GF-D8 (cell line): ENCODE measurements at regions not wholly inside any gene's neighbourhood (a gene's known extent, or its start where the extent isn't known, plus 50 kb on each side); places are given as distances from the start of the nearest gene placed in this dataset.
"Not testable (repeated sequence)": the region's sequence is repeated elsewhere in the genome, so short reads cannot be mapped to it uniquely, and the experiment has no call there.

Source experiments
- DNase-seq: peaks from one replicate; lab custom pipeline; 2025; lab: John Stamatoyannopoulos, UW

DNA sequence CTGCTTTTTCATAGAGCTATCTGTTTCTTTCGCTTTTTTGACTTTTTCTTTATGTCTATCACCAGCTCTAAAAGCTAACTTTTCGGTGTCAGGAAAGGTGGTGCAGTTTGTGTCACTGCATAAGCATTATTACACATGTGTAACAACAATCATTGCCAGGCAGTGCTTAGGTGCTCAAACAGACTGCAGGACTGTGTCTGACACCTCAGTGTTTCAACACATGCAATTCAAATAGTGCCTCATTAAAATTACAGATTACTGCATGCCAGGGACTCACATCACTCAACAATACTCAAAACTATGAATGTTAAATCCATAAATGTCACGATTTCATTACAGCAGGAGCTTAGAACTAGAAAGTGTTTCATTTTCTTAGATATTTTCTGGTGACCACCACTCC, 265.3 kb upstream of the SMIM30 start:
- no peak for DNase-seq

DNA sequence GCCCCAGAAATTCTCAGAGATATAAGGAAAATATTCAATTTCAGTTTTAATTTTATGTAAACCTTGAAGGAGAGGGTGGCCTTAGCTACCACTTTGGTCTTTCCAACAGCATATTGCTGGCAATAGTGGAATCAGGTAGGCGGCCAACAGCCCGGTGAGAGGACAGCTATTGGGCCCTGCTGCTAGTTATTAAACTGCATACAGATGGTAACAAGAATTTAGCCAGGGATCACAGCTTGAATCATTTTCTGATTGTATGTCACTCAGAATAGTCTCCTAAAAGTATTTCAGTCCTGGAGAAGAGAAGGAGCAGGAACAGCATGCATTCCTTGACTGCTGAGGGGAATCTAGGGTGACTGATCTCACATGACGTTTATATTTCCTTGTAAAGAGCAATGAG, 261.4 kb upstream of the SMIM30 start:
- no peak for DNase-seq

DNA sequence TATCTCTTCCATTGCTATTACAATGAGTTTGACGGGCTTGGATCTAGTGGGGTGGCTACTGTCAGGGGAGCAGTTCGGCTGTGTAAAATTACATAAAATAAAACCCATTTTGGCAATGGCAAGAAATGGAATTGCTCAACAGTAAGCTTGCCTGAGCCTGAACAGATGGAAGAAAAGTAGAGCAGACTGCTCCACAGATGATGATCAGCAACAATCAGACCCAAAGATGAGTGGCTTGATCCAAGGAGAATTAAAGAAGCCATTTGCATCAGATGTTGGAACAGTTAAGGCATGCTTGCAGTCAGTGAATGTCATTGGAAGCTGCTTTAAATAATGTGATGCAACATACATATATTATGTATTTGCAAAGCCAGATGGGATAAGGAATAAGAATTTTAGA, 256.6 kb upstream of the SMIM30 start:
- no peak for DNase-seq

DNA sequence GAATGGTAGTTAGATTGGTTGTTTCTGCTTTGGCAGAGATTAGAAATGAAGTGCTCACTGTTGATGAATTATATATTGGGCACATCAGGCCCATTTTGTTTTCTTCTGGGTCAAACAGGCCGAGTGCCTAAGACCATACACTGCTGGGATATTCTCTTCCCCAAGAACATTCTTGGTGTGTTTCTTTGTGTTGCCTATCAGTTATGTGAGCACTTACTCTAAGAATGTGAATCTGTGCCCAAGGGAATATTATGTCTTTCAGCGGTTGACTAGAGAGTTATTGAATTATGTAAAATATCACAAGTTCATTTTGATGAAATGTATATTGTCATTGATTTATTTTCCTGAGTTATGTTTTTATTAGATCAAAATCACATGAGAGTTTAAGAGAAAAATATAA, 255.5 kb upstream of the SMIM30 start:
- no peak for DNase-seq

DNA sequence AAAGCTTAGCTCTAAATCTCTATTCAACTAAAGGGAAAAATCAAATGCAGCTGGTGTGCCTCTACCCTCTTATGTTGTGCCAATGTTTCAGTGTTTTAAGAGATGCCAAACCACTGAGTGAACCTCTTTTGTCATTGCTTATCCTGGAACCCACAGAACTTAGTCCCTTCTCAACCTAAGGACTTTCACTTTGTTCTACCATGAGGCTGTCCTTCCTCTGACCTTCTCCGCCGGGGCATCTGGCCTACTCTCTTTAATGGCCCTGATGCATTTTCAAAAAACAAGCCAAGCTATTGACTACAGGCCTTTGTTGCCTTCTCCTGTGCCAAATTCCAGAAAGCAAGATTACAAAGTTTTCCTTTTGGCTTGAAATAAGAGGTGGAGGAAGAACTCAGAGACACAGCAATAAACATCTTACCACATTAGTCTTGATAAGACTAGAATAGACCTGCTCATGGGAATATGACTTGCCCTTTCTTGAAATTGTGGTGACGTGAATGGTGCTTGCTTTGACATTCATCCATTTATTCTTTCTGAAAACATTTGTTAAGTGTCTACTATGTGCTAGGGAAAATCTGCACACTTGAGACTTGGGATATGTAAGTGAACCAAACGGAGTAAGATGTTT, 253.2 kb upstream of the SMIM30 start:
- DNase-seq: no peak

DNA sequence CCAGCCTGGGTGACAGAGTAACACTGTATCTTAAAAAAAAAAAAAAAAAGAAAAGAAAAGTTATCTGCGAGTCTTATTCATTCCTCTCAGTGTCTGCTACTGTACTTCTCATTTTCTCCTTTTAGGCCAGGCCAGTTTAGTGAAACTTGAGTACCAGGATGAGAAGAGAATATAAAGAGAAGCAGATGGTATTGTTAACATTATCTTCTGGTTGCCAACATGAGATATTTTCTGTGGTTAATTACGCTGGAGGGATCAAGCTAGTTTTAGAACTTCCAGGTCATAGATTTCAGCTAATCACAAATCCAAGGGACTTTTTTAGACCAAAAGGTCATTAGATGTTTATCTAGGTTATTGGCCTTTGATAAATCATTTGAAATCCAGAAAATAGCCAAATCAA, 252.6 kb upstream of the SMIM30 start:
- no peak for DNase-seq

DNA sequence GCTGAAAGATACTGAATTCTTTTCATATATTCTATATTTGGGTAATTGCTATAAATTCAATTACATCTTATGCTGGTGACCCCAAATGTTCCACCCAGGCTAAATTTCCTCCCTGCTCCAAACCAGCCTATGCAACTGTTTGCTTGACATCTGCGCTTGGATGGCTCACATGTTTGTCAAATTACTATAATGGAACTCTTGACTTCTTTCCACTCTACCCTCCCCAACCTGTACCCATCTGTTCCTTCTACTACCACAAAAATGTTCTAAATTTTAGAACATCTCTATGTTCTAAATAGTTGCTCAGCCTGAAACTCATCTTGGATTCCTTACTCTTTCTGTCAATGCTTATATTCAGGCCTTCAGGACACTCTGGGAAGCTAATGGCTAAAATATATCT, 249.9 kb upstream of the SMIM30 start:
- DNase-seq: no peak

DNA sequence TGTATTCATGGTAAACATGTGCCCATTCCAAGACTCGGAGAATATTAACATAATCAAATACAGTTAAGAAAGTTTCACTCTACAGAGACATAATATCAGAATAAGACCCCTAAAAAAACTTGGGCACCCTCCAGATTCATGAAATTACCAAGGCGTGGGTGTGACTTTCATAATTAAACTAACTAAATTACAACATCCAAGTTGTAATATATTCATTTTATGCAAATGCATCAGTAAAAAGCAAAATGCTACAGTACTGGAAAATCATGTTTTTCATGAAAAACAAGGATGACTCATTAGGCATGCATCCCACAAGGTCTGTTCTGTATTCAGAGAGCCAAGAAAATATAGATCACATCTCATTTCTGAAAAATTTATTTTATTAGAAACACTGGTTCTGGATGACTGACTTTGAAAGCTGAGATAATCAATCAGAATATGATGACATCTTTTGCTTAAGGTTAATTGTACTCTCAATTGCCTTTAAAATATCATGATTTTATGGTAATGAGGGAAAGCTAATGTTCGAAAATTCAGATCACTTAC, 248.8 kb upstream of the SMIM30 start:
- no peak for DNase-seq

DNA sequence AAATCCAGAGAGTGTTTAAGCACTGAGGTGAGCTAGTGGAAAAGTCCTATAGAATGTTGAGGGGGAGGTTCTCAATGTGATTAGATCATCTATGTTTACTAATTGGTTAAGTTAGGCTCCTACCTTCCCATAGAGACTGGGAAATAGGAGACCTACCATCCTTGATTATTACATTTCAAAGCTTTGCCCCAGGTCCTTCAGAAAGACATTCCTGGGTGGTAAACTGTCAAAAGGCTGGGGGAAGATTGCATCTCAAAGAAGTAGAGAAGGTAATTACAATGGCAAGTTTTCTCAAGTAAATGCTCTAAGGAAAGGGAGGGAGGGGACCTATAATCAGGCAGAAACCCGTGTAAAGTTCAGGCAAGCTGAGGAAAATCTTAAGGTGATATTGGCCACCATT, 247.8 kb upstream of the SMIM30 start:
- no peak for DNase-seq

DNA sequence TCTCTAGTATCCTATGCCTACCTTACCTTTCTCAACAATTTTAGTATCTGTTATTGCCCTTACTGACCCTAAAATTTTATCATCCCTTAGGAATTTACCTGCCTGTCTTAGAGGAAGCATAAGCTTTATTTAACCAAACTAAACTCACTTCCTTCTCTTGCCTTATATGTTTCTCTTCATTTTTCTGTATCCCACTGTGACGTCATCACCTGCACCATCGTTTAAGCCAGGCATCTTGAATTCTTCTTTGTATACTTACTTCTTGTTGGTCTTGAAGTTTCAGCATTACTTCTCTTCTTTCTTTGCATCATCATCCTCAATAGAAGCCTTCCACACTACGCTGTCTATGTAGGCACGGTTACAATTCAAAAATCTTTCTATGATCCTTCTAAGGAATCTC, 231.0 kb upstream of the SMIM30 start:
- no peak for DNase-seq

DNA sequence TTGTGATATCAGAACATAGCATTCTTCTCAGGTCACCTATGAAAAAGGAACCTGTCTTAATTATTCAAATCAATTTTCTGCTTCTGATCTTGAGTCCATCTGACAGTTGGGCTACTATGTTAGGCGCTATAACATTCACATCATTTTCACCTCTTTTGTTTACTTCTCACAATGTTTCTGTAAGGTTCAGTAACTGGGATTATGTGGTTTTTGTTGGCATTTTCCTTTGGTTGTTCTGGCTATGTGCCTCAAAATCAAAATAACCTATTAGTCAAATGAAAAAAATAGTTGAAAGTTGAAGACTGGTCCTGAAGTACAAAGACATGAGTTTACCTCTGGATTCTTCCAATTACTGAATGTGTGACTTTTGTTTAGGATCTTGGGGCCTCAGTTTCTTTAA, 221.3 kb upstream of the SMIM30 start:
- DNase-seq: no peak

DNA sequence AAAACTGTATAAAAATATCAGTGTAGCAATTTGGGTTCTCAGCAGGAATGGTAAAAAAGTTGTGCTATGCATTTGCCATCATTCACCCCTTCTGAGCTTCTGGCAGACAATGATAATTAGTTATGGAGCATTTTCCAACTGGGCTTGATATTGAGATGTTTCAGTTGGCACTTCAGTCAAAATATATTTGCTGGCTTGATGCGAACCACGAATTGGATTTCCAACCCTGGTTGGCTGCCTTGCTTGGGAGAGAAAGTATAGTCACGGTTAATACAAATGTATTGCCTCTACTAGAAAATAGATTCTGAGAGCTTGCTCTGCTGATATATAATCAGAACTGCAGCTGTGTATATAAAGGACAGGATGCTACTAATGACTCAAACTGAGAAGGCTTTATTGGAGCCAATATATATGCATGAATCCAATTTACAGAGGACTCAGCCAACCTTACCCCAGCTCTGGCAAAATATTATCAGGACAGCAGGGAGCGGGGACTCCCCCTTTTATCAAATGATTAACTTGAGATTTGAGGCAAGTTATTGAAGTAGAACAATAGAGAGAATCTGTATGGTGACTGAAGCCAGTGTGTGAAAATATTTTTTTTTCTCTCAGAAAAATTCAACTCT, 219.8 kb upstream of the SMIM30 start:
- no peak for DNase-seq

DNA sequence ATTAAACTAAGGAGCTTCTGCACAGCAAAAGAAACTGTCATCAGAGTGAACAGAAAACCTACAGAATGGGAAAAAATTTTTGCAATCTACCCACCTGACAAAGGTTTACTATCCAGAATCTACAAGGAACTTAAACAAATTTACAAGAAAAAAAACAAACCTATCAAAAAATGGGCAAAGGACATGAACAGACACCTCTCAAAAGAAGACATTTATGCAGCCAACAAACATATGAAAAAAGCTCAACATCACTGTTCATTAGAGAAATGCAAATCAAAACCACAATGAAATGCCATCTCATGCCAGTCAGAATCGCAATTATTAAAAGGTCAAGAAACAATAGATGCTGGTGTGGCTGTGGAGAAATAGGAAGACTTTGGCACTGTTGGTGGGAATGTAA, 218.5 kb upstream of the SMIM30 start:
- not testable (repeated sequence) for DNase-seq

DNA sequence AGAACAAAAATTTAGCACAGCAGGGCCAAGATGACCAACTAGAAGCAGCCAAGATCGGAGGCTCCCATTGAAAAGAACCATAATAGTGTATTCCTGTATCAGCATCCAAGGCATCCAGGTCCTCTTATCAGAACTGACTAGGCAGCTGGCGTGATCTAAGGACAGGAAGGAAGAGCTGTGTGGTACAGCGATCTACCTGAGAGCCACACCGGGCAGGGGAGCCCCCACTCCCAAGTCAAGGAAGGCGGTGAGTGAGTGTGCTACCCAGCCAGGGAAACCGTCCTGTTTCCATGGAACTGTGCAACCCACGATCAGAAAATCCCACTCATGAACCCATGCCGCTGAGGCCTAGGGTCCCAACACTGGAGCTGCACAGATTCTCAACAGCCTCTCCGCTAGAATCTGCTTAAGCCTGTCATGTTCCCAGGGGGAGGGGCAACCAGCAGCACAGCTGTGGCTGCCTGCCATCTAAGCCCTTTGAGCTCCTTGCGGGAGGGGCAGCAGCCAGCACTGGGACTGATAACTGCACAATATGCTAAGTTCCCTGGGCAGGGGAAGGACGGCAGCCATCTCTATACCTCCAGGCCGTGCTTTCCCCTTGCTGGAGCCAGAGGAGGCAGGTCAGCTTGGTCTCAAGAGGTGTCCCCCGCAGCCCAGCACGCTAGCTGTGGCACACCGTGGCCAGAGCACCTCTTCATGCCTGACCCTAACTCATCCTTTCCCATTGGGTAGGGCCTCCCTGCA, 213.0 kb upstream of the SMIM30 start:
- DNase-seq: no peak

DNA sequence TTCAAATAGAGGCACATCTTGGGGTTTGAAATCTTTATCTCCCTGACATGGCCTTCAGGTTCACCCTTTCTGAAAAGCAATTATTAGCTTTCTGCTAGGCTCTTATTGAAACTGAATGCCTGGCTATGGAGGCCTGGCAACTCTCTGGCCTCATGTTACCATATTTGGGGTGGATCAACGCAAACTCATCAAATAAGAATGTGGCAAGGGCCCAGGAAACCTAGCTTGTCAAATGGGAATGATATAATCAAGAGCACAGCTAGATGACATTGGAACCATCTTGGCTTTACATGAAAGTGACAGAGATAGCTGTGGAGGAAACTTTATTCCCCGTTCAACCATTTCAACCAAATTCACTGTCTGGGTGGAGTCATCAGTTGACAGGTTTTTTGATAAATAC, 202.8 kb upstream of the SMIM30 start:
- DNase-seq: no peak

DNA sequence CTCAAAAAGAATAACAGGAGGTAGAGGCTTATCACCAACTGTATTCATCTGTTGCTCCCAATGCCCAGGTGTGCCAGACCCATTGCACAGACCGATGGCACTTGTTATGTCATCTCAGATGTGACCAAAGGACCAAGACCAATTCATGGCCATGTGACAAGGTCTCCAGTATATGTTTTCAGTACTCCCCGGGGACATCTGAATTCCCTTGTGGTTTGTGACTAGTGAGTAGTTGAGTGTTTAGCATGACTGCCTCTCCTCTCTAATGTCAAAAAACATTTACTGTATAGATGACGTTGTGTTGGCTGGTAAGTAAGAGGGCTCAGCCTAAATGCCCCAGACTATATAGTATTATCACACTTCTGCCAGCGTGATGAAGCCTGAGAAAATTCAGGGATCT, 202.1 kb upstream of the SMIM30 start:
- no peak for DNase-seq

DNA sequence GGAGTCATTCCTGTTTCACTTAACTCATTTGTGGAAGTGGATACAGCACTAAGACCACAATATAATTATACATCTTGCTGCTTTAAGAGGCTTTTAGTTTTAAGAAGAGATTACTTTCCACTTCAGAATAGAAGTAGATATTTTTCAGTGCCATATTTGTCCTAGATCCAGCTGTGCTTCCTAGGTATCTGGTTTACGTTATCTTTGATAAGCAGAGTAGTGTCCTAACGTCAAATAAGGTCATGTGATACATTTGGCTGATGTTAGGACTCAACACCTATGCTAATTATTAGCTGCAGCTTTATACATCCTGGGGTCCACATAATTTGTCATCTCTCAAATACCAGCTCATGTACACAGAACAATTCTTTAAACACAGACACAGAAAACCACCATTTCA, 196.2 kb upstream of the SMIM30 start:
- DNase-seq: no peak

DNA sequence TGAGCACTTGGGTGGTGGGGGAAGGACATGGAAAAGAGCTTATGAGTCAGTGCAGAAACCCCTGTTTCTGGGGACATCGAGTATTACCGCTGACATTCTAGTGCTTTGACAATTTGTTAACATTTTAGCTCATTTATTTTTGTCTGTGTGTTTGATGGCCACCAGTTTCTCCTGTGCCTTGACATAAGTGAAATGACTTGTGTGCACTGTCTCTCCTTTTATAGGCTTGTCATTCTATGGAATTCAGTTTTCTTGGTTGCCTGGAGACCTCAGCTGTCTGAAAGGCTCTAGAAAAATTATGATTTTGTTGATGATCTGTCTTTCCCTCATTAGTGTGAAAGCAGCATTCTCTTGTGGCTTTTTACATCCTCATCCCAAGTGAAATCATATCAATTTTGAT, 190.0 kb upstream of the SMIM30 start:
- no peak for DNase-seq

DNA sequence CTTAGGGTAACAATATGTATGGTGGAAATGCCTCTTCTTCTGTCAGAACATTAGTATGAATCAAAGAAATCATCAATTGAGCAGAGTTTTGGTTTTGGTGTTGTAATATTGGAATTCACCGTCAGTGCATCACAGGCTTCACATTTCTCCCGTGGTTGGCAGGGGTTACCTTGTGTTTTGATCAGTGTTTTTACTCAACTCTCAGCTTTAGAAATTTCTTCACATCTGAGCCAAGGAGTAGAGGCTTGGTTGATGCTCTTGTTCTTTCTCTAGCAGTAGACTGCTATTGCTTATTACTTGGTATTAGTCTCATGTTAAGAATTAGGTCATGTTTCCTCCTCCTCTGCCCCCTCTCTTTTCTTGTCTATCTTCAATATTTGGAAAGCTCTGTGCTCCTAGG, 188.8 kb upstream of the SMIM30 start:
- no peak for DNase-seq

DNA sequence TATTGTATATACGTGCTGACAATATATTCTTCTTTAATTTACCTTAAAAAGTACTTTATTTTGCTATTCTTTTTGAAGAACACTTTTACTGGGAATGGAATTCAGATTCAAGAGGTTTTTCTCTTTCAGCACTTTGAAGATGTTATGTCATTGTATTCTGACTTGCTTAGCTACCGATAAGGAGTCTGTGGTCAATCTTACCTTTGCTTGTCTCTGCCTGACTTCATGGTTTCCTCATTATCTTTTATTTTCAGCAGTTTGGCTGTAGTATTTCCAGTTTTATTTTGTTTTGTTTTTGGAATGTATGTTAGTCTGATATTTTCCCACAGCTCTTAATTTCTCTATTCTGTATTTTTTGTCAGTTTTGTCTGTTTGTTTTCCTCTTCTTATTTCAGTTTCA, 187.9 kb upstream of the SMIM30 start:
- no peak for DNase-seq

DNA sequence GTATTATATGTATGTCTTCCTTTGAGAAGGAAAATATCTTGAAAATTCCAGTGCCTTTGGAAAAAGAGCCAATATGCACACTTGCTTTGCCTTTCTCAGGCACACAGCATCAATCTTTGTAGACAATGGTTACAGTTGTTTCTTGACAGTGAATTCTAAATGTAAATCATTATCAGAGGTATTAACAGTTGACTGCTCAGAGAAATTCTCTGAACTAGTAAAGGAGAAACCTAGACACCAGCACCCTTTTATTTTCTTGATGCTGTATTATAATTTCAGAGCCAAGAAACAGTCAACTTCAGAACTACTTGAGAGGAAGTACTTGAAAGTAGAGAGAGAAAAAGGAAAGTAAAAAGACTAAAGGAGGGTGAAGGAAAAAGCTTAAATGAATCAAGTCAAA, 185.8 kb upstream of the SMIM30 start:
- no peak for DNase-seq

DNA sequence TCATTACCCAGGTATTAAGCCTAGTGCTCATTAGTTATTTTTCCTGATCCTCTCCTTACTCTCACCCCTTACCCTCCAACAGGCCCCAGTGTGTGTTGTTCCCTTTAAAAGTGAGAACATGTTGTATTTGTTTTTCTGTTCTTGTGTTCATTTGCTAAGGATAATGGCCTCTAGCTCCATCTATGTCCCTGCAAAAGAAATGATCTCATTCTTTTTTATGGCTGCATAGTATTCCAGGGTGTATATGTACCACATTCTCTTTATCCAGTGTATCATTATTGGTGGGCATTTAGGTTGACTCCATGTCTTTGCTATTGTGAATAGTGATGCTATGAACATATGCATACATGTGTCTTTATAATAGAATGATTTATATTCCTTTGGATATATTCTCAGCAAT, 185.0 kb upstream of the SMIM30 start:
- not testable (repeated sequence) for DNase-seq

DNA sequence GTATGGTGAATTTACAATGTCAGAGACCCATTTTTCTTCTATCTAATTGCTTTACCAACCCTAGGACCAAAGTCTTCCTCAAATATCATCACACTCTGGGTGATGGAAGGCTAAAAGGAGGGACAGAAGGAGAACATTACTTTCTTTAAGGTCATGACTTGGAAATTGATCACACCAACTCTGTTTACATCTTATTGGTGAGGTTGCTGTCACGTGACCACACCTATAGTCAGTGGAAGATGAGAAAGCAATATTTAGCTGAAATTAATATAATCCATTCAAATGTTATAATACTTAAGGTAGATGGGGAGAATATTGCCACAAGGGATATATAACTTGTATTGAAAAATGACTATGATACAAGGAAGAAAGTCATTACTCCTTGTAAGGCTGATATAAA, 183.6 kb upstream of the SMIM30 start:
- DNase-seq: no peak
